NB4 (cell line): ENCODE measurements at regions not wholly inside any gene's neighbourhood (a gene's known extent, or its start where the extent isn't known, plus 50 kb on each side); places are given as distances from the start of the nearest gene placed in this dataset.
"Not testable (repeated sequence)": the region's sequence is repeated elsewhere in the genome, so short reads cannot be mapped to it uniquely, and the experiment has no call there.

Experiments used
- DNase-seq: peaks from one replicate; pipeline ENCODE4 v3.0.0; 2010; ENCODE audit warnings: low read depth
- H3K4me3 ChIP-seq: one replicate; pipeline ENCODE4 v1.5.1; 2011; ENCODE audit warnings: mild to moderate bottlenecking, low read depth, low read length, moderate library complexity

DNA sequence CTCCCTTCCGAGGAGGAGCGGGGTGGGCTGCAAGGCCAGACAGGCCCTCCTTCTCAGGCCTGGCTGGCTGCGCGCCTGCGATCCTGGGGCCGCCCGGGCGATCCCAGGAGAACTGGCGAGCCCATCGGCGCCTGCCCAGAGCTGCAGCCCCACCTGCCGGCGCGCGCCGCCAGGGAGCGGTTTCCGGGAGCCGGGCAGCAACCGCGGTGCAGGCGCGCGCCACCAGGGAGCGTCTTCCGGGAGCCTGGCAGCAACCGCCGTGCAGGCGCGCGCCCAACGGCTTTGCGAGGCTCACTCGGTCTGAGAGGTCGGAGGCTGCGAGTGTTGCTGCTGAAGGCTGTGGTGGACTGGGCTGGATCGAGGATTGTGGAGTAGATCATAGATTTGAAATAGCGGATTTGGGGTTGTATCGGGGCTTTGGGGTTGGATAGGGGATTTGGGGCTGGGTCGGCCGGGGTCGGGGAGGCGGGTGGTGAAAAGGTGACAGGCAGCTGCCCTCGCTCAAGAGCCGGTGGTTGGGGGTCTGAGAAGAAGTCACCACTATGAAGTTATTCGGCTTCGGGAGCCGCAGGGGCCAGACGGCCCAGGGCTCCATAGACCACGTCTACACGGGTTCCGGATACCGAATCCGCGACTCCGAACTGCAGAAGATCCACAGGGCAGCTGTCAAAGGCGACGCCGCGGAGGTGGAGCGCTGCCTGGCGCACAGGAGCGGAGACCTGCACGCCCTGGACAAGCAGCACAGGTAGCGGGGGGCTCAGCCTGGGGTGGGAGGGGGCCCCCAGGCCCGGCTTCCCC is 668.9 kb downstream of the SPATA31A6 start:
- not testable (repeated sequence) for H3K4me3 ChIP-seq

DNA sequence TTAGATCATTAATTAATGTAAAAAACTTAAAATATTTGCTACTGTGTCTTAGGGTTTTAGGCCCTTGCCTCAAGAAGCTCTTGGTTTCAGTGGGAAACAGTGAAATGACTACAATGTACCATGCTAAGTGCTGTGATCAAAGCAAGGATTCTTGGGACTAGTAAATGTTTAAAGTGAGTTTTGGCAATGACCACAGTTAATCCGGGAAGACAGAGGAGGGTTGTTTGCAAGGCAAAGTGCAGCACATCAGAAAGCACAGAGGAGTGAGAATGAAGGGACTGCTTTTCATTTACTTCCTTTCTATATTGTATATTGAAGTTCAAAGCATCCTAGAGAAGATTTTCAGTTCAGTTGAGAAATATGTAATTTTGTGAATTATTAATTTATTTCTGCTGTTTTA is 676.7 kb downstream of the SPATA31A6 start:
- DNase-seq, H3K4me3 ChIP-seq: not testable (repeated sequence)

More for the DNA sequence above, 668.9 kb downstream of the SPATA31A6 start:
- DNase-seq: peak; percentile 15

DNA sequence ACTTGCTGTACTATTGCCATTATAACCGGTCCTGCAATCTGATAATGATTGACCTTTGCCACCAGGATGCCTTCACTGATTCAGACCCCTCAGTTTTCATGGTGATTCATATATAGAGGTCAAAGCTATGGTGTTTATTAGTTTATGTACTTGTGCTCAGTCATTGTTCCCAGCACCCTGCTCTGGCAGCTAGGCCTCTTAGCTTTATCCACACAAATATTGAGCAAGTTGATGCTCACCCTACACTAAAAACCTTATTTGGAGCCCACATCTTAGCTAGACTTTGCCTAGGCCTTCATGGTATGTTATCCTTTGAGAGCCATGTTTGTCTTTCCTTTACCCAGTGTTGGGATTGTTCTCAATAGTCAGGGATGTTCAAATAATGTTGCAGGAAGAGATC is 679.0 kb downstream of the SPATA31A6 start:
- not testable (repeated sequence) for H3K4me3 ChIP-seq, DNase-seq
